Stimulated activated CD4-positive, alpha-beta T cell treated with anti-CD3 and anti-CD28 coated beads, TNF-alpha, amount 100 ng/mL, for 4 hours (primary cell): ENCODE measurements at regions not wholly inside any gene's neighbourhood (a gene's known extent, or its start where the extent isn't known, plus 50 kb on each side); places are given as distances from the start of the nearest gene placed in this dataset.
"Not testable (repeated sequence)": the region's sequence is repeated elsewhere in the genome, so short reads cannot be mapped to it uniquely, and the experiment has no call there.

Experiments
- DNase-seq, 3 experiments: peaks; one replicate each; pipeline ENCODE4 v3.0.0-alpha.2; 2020; ENCODE audit warnings: low read depth in 3 of 3

GRCh38 chr12:131615326-131616042 is 95.4 kb upstream of the SFSWAP start:
- DNase-seq = no peak

DNA sequence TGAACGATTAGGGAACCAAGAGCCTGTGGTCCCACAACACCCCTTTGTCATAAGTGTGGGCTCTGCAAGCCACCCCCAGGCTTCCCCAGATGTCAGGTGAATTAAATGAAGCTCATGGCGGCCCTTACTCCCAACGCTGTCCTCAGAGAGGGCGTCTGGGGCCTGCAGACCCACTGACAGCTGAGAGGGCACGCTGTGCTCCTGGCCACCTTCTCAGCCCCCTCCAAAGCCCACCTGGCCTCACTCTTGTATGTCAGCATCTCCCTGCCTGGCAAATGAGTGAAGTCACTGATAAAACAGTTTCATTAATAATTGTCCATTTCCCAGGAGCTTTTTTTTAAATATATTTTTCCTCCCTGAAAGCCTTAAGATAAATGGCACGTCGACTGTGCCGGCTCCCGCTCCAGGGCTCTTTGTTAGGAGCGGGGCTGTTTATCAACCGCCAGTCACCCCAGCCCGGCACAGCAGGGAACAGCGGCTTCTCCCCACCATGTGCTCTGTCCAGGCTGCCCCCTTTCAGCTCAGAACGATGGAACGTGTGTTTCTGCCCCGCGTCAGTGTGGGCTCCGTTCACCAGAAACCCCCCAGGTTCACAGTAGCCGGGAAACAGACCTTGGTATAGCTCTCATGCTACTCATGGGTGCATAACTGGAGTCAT is 94.7 kb upstream of the SFSWAP start:
- no peak for DNase-seq

DNA sequence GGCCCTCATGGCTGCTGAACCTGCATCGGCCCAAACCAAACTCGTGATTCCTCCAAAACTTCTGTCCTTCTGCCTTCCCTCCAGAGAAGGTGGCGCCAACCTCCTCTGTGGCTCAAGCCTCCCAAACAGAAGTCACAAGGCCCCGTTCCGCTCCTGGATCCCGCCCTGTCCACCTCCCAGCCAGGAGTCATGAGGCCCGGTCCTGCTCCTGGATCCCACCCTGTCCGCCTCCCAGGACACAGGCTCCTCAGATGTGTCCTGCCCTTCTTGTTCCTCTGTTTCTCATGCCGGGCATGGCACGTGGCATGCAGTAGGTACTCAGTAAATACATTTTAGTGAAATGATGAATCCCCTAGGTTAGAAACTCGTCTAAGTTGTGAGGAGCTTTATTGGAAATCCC is 94.2 kb upstream of the SFSWAP start:
- DNase-seq = no peak

DNA sequence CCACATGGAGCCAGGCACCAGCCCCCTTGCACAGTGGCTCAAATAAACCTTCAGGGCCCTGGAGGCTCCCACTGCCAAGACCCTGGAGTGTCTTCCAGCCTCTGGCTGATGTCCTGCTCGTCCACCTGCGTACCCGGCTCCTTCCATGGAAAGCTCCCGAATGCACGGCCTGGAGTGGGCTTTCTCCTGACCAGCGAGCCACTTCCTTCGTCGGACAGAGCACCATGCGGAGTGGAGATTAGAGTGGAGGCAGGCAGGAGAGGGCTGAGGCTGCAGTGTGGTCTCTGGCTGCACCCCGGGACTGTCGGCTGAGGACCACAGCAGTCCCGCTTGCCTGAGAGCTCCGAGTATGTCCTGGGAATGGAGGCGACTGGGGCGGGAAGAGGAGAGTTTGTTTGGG is 93.7 kb upstream of the SFSWAP start:
- DNase-seq = no peak

DNA sequence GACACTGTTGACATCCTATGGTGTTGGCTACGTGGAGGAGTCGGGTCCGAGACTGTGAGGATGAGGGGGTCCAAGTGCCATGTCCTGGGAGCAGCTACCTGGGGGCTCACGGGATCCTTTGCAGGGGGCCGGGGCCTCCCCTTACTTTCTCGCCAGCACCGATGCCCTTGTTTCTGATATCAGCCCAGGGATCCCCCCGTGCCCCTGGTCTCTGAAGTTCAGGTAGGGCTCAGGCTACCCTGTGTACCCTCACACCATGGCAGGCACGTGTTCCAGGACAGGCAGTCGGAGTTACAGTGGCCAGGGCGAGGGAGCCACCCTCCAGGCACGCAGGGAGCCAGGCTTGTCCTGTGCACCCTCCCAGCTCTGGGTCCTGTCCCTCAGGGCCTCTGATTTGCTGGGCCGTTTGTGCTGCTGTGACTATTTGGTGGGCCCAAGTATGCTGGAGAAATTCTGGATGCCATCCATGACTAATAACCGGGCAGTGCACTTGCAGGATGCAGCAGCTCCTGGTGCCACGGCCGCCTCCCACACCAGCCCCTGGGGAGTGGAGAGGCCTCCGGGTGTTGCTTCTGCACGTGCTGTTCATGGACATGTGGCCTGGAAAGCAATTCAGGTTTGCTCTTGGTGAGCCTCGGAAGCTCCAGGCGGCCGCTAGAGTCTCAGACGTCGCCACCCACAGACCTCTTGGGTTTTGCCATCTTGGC is 93.1 kb upstream of the SFSWAP start:
- no peak for DNase-seq

GRCh38 chr12:131618303-131618658 is 92.6 kb upstream of the SFSWAP start:
- DNase-seq = no peak

- DNase-seq = no peak
Observed at GRCh38 chr12:131618701-131619100, 92.2 kb upstream of the SFSWAP start.

- DNase-seq = no peak
Observed at GRCh38 chr12:131619106-131619642, 91.7 kb upstream of the SFSWAP start.

DNA sequence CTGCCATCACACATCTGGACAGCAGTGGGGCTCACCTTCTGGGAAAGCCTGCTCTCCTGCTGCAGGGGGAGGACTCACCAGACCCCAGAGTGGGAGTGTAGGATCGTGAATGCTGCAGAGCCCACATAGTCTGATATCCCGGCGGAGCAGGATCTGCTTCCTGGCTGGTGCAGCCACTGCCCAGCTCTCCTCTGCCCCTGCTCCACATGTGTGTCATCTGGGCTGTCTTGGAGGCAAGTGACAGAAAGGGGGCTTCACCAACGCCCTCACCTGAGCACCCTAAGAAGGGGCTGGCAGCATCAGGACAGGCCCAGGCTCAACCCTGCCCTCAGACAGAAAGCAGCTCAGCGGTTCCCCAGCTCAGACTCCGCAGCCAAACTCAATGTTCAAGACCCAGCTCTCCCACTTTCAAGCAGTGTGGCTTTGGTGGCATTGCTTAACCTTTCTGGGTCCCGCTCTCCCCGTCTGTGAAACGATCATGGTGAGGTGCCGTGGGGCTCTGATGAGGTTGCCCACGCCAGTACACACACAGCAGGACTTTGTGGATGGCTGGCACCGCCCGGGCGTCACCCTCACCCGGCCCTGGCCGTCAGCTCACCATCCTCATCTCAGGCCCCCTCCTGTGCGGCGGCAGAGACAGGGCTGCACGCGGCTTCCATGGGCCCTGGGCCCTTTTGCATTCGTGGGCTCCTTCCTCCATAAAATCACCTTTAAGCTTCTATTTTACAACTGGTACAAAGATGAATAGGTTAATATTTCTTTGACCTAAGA is 91.0 kb upstream of the SFSWAP start:
- no peak for DNase-seq

- no peak for DNase-seq
Observed at GRCh38 chr12:131620520-131620919, 90.4 kb upstream of the SFSWAP start.

DNA sequence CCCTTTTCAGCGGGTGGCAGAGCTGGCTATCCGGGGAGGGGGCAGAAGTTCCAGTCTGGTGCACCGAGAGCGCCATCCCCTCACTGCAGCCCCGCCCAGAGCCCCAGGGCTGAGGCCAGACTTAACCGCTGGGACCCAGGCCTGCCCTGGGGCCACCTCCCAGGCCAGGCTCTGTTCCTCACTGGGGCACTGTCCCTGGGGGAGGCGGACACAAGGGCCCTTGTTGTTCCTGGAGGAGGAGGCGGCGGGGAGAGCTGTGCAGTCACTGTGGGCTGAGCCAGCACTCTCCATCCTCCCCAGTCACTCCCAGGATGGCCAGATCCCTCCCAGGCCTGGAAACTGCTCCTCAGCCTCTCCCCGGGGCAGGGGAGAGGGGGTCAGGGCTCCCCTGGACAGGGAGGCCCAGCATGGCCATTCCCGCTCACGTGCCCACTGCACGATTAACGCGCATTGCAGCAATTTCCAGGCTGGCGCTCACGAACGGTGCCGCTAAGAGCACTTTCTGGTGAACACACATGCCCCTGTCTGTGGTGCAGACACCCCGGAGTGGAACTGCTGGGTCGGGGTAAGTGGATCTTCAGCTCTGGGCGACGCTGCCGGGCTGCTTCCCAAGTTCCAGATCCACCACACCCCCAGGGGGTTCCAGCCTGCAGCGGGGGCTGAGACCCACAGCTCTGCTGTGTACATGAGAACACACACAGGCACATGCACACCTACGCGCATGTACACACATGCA is 89.8 kb upstream of the SFSWAP start:
- no peak for DNase-seq

DNA sequence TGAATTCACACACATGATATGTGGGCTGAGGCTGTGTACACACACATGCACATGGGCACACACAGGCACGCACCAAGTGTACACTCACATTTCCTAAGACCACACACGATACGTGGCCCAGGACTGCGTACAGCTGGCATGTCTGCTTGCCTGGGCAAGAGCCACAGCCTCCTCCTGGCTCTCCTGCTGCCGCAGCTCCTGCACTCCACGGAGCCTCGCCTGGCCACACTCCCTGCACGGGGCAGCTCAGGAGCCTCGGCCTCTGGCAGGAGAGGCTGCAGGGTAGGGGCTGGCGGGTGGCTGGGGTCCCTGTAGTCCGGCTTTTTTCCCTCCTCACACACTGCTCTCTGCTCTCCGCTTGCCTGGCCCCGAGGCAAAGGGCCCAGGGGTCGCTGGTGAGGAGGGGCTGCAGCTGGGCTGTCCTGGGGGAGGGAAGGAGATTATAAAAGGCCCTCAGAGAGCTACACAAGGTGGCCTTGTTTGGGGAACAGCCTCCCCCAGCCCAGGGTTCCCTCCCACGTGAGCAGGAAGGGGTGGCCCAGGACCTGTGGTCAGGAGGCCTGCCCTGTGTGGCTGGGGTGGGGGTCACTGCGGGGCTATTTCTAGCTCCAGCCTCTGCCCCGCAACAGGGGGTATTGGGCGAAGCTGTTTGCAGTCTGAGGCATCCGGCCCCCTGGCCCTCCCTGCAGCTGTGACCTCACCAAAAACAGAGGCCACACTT is 89.0 kb upstream of the SFSWAP start:
- DNase-seq = no peak

DNA sequence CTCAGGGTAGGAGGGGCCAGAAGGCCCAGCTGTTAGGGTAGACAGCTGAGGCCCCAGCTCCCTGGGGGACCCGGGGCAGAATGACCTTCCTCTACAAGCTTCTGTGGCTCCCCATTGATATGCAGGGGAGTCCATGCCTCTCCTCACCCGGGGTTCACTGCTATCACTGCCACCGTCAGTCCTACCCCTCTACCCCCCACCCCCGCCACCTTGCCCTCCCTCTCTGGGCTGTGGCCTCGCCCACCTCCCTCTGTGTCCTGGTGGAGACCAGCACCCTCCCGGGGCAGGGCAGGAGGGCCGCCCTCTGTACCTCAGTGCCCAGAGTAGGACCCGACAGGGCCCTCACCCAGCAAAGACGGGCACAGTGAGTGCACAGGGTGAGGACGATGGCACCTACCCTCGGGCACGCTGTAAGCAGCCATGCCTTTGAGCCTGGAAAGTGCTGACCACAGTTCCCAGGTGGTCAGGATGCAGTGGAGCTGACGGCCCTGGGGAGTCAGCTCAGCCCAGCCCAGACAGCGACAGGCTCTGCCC is 88.4 kb upstream of the SFSWAP start:
- DNase-seq = no peak

DNA sequence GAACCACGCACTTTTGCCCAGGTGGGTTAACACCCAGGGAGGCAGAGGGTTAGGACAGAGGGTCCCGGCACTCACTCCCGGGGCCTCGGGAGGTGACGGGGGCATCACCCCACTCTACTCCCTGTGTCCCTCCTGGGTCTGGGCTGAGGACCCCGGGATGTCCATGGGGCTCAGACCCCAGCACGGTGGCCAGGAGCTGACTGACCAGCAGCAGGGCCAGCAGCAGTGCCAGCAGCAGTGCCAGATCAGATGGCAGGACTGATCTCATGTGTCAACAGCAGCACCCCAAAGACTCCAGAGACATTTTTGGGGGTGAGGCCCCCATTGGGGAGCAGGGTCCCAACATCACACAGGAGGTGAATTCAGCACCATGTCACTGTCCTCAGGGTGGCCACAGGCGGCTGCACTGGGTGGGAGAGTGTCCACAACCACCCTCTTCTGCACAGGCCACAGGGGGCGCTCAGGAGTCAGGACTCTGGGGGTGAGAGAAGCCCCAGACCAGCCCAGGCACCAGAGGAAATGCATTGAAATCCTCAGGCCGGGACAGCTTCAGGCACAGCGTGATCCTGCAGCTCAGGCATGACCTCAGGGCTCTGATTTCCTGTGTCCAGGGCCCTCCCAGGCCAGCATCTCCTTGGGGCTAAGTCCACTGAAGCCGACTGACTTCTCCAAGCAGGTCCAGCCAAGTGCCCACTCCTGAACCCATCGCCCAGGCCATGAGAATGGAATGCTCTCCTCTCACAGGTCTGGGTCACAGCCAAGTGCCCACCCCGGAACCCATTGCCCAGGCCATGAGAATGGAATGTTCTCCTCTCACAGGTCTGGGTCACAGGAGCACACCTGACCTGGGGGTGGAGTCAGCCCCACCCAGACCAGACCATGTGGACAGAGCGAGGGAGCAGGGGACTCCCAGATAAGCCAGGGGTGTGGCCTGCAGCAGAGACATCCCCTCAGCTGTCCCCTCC is 87.2 kb upstream of the SFSWAP start:
- not testable (repeated sequence) for DNase-seq

DNA sequence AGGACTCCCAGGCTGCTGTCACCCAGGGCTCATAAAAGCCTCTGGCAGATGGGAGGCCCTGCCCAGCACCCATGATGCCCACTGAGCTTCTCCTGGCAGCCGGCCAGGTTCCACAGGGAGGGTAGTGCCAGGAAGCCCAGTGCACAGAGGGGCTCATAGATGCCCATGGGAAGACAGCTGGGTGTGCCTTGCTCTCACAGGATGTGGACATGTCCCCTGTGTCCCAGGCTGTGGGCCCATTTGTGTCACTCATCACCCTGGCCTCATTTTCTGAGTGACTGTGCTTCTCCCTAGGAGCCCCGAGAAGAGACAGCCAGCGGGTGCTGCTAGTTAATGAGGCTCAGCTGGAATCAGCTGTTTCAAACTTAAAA is 86.5 kb upstream of the SFSWAP start:
- not testable (repeated sequence) for DNase-seq

- not testable (repeated sequence) for DNase-seq
Observed at GRCh38 chr12:131624756-131625501, 86.0 kb upstream of the SFSWAP start.

DNA sequence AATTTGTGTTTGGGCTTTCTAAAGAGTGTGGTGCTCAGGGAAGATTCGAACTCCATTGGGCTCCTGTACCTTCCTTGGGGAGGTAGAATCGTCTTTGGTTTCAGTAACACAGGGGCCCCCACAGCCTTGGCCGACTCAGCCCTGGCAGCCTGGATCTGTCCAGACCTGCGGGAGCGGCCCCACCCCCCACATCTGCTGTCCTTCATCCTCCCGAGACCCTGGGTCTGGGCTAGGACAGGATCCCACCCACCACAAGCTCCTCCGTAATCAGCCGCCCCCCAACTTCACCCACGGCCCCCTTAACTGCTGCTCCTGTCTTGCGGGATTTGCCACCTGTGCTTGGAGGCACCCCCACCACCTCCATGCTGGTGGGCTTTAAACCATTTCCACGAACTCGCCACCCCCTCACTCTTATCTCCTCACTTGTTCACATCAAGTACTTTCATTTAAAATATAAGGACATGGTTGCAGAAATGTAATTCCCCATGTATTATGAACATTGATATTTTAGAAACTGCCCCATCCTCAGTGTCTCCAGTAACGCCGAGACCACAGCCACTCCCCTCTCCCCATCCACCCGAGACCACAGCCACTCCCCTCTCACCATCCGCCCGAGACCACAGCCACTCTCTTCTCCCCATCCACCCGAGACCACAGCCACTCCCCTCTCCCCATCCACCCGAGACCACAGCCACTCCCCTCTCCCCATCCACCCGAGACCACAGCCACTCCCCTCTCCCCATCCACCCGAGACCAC is 84.7 kb upstream of the SFSWAP start:
- not testable (repeated sequence) for DNase-seq
